OCI-LY7 (cell line): ENCODE measurements at regions not wholly inside any gene's neighbourhood (a gene's known extent, or its start where the extent isn't known, plus 50 kb on each side); places are given as distances from the start of the nearest gene placed in this dataset.

ENCODE experiments used
- BruUV-seq: library from RNA; stranded (reverse); fragments of 400-500 nt; replicated peaks from 2 replicates; lab custom pipeline; 2021; lab: Mats Ljungman, UMichigan
- CTCF ChIA-PET: fragments of 300-600 bp; sonication (Branson Sonifier 250); formaldehyde crosslinking; loops from one replicate; lab custom pipeline; 2022; ENCODE audit warnings: antibody characterized with exemption; ENCODE audit not compliant: unreplicated experiment; lab: Charles Lee
- POLR2A ChIA-PET: fragments of 300-600 bp; sonication (Branson Sonifier 250); formaldehyde crosslinking; loops from one replicate; lab custom pipeline; 2022; ENCODE audit warnings: antibody characterized with exemption; lab: Charles Lee
- DNase-seq: peaks from one replicate; pipeline ENCODE4 v3.0.0-alpha.2; 2015; ENCODE audit warnings: low spot score
- H2AFZ ChIP-seq: fragments of 200-600 bp; sonication (generic), shearing (Covaris generic); 2 replicates; pipeline ENCODE4 v1.6.1; 2014; ENCODE audit warnings: mild to moderate bottlenecking, antibody characterized with exemption, low read length, moderate library complexity
- H3K27ac ChIP-seq: fragments of 200-600 bp; sonication (generic); 2 replicates; pipeline ENCODE4 v1.5.1; 2014; ENCODE audit warnings: mixed run types, low read depth, mild to moderate bottlenecking, moderate library complexity, low read length, inconsistent platforms; ENCODE audit not compliant: poor library complexity, severe bottlenecking
- H3K36me3 ChIP-seq: fragments of 200-600 bp; sonication (generic); 2 replicates; pipeline ENCODE4 v1.6.1; 2014; ENCODE audit warnings: mild to moderate bottlenecking, antibody characterized with exemption, low read length, moderate library complexity, mixed read lengths; ENCODE audit not compliant: insufficient read depth
- H3K4me1 ChIP-seq: fragments of 200-600 bp; sonication (generic); 2 replicates; pipeline ENCODE4 v1.5.1; 2014; ENCODE audit warnings: mild to moderate bottlenecking, low read length; ENCODE audit not compliant: insufficient read depth, poor library complexity, severe bottlenecking
- H3K4me2 ChIP-seq: fragments of 200-600 bp; sonication (generic); 2 replicates; pipeline ENCODE4 v1.6.1; 2014; ENCODE audit warnings: mild to moderate bottlenecking, low read length
- H3K4me3 ChIP-seq: fragments of 200-600 bp; sonication (generic); 2 replicates; pipeline ENCODE4 v1.5.1; 2014; ENCODE audit warnings: mild to moderate bottlenecking, low read depth, low read length; ENCODE audit not compliant: poor library complexity, severe bottlenecking
- H3K79me2 ChIP-seq: fragments of 200-600 bp; sonication (generic); 2 replicates; pipeline ENCODE4 v1.6.1; 2016; ENCODE audit warnings: low read depth, mild to moderate bottlenecking, low read length, moderate library complexity, mixed read lengths; ENCODE audit not compliant: insufficient read depth
- H3K9me2 ChIP-seq: fragments of 200-600 bp; sonication (generic); 2 replicates; pipeline ENCODE4 v1.6.1; 2016; ENCODE audit warnings: mild to moderate bottlenecking, low read length, mixed read lengths; ENCODE audit not compliant: insufficient read depth
- H3K9me3 ChIP-seq: fragments of 200-600 bp; sonication (generic); 2 replicates; pipeline ENCODE4 v1.6.1; 2014; ENCODE audit warnings: mild to moderate bottlenecking, mixed run types, low read length, mixed read lengths
- H4K20me1 ChIP-seq: fragments of 200-600 bp; sonication (generic); 2 replicates; pipeline ENCODE4 v1.6.1; 2014; ENCODE audit warnings: mild to moderate bottlenecking, antibody characterized with exemption, low read length, moderate library complexity, mixed read lengths; ENCODE audit not compliant: insufficient read depth
- CTCF ChIP-seq: fragments of 200-600 bp; sonication (generic); conservative IDR thresholded peaks from 2 replicates; pipeline ENCODE4 v1.5.1; 2014; ENCODE audit warnings: mild to moderate bottlenecking, antibody characterized with exemption, low read length, moderate library complexity, mixed read lengths
- EZH2phosphoT487 ChIP-seq: fragments of 200-600 bp; sonication (generic); IDR thresholded peaks from 2 replicates; pipeline ENCODE4 v1.6.1; 2018; ENCODE audit warnings: low read depth, borderline replicate concordance, mild to moderate bottlenecking, mixed run types, antibody characterized with exemption, low read length, moderate library complexity, mixed read lengths
- intact Hi-C: fragments of 100-400 bp; cut with micrococcal nuclease; formaldehyde crosslinking; loops from one replicate; pipeline ENCODE4 v1.10.0; 2022; ENCODE audit not compliant: unreplicated experiment

- no peaks in the 10 kb centered on the region for H3K79me2 ChIP-seq
These were observed 523.6 kb downstream of the BCOR start for GRCh38 chrX:39574178-39574577.

GRCh38 chrX:39576041-39576872, 521.5 kb downstream of the BCOR start:
- Histone ChIP-seq H3K9me3 (no peaks in the 10 kb centered on the region), H3K79me2 (no peaks in the 10 kb centered on the region), H3K27ac (no peak overlapping the region), H3K9me2 (no peaks in the 10 kb centered on the region), H4K20me1 (no peaks in the 10 kb centered on the region), H3K4me1 (no peaks in the 10 kb centered on the region), H3K4me3 (no peak overlapping the region), H3K36me3 (no peaks in the 10 kb centered on the region), H3K4me2 (no peak overlapping the region), H2AFZ (no peak overlapping the region)
- DNase-seq: no peak
- BruUV-seq: no TSS peak
- intact Hi-C loops: no loop called here
- ChIA-PET CTCF (no interaction called here), POLR2A (interaction anchor here (0.7 kb wide), 1 partner anchor 11 kb away, joined by 3 read pairs; no protein-coding TSS in a partner anchor)
- TF ChIP-seq EZH2phosphoT487 (no peak), CTCF (no peak)

More at GRCh38 chrX:39574178-39574577, 523.6 kb downstream of the BCOR start:
- Histone ChIP-seq H3K27ac (no peak overlapping the region), H3K4me1 (no peaks in the 10 kb centered on the region), H4K20me1 (no peaks in the 10 kb centered on the region), H3K36me3 (no peaks in the 10 kb centered on the region), H3K9me3 (no peaks in the 10 kb centered on the region), H2AFZ (no peak overlapping the region), H3K9me2 (no peaks in the 10 kb centered on the region), H3K4me3 (no peak overlapping the region), H3K4me2 (no peak overlapping the region)
- peak; percentile 1 for DNase-seq
- ChIA-PET CTCF (no interaction called here), POLR2A (no interaction called here)
- no TSS peak for BruUV-seq
- intact Hi-C loops: no loop called here
- TF ChIP-seq EZH2phosphoT487 (no peak), CTCF (no peak)
